IMR-90 (cell line): ENCODE measurements at regions not wholly inside any gene's neighbourhood (a gene's known extent, or its start where the extent isn't known, plus 50 kb on each side); places are given as distances from the start of the nearest gene placed in this dataset.

ENCODE experiments used
- ATAC-seq: fragments of 200-7000 bp; cut with Tn5 transposase; 2 replicates; pipeline ENCODE4 v1.9.1; 2020; ENCODE audit warnings: low read depth, mild to moderate bottlenecking, moderate library complexity
- BruUV-seq: library from RNA; stranded (reverse); fragments of 400-500 nt; replicated peaks from 2 replicates; lab custom pipeline; 2021; lab: Mats Ljungman, UMichigan
- CTCF ChIA-PET: fragments of 300-600 bp; formaldehyde crosslinking; extraction: SDS; loops from one replicate; lab custom pipeline; 2021; ENCODE audit warnings: antibody characterized with exemption; lab: Yijun Ruan, JAX
- POLR2A ChIA-PET: fragments of 300-600 bp; sonication (Branson Sonifier 250); formaldehyde crosslinking; loops from one replicate; lab custom pipeline; 2022; ENCODE audit warnings: antibody characterized with exemption; ENCODE audit not compliant: unreplicated experiment; lab: Charles Lee
- DNase-seq: peaks from one replicate; pipeline ENCODE4 v3.0.0; 2013
- H2AFZ ChIP-seq: replicated peaks from 2 replicates; pipeline ENCODE3; 2013; ENCODE audit warnings: low read length, mild to moderate bottlenecking; ENCODE audit not compliant: poor library complexity
- H2AK5ac ChIP-seq: 2 replicates; pipeline ENCODE4 v1.6.1; 2013; ENCODE audit warnings: low read depth, low read length, inconsistent platforms
- H2AK9ac ChIP-seq: replicated peaks from 2 replicates; pipeline ENCODE3; 2013; ENCODE audit warnings: mild to moderate bottlenecking, low read depth, low read length, moderate library complexity; ENCODE audit not compliant: poor library complexity
- H2BK120ac ChIP-seq: 2 replicates; pipeline ENCODE4 v1.6.1; 2013; ENCODE audit warnings: low read depth, low read length, inconsistent platforms
- H2BK15ac ChIP-seq: 3 replicates; pipeline ENCODE4 v1.6.1; 2013; ENCODE audit warnings: low read depth, low read length, inconsistent platforms
- H2BK20ac ChIP-seq: 2 replicates; pipeline ENCODE4 v1.6.1; 2013; ENCODE audit warnings: low read depth, mild to moderate bottlenecking, inconsistent platforms, low read length, moderate library complexity
- H2BK5ac ChIP-seq: 2 replicates; pipeline ENCODE4 v1.6.1; 2013; ENCODE audit warnings: mild to moderate bottlenecking, low read depth, low read length, inconsistent platforms; ENCODE audit not compliant: poor library complexity, severe bottlenecking
- H3K14ac ChIP-seq: replicated peaks from 2 replicates; pipeline ENCODE4 v1.6.1; 2013; ENCODE audit warnings: low read depth, low read length, inconsistent platforms
- H3K18ac ChIP-seq: 2 replicates; pipeline ENCODE4 v1.6.1; 2013; ENCODE audit warnings: low read depth, low read length, control low read depth
- H3K23ac ChIP-seq: 2 replicates; pipeline ENCODE4 v1.6.1; 2013; ENCODE audit warnings: low read depth, low read length, inconsistent platforms
- H3K27ac ChIP-seq: 2 replicates; pipeline ENCODE4 v1.5.1; 2013; ENCODE audit warnings: mild to moderate bottlenecking, control low read depth, low read length; ENCODE audit not compliant: insufficient read depth
- H3K27me3 ChIP-seq: 2 replicates; pipeline ENCODE4 v1.6.1; 2013; ENCODE audit warnings: low read length; ENCODE audit not compliant: control insufficient read depth, insufficient read depth
- H3K36me3 ChIP-seq: 2 replicates; pipeline ENCODE4 v1.6.1; 2013; ENCODE audit warnings: low read length, mixed read lengths; ENCODE audit not compliant: control insufficient read depth, insufficient read depth
- H3K4ac ChIP-seq: 2 replicates; pipeline ENCODE4 v1.6.1; 2013; ENCODE audit warnings: low read depth, low read length, inconsistent platforms
- H3K4me1 ChIP-seq: 2 replicates; pipeline ENCODE4 v1.6.1; 2013; ENCODE audit warnings: low read length, mixed read lengths; ENCODE audit not compliant: control insufficient read depth, insufficient read depth
- H3K4me2 ChIP-seq: 2 replicates; pipeline ENCODE4 v1.6.1; 2013; ENCODE audit warnings: low read depth, mild to moderate bottlenecking, control low read depth, low read length, moderate library complexity
- H3K4me3 ChIP-seq: 2 replicates; pipeline ENCODE4 v1.5.1; 2013; ENCODE audit warnings: low read depth, mild to moderate bottlenecking, control low read depth, low read length, moderate library complexity; ENCODE audit not compliant: insufficient read depth
- H3K56ac ChIP-seq: 2 replicates; pipeline ENCODE4 v1.6.1; 2013; ENCODE audit warnings: low read length, inconsistent platforms; ENCODE audit not compliant: insufficient read depth; ENCODE audit errors: extremely low read depth
- H3K79me1 ChIP-seq, 2 experiments: 2 replicates each; pipeline ENCODE4 v1.6.1; 2013; ENCODE audit warnings: low read length in 2 of 2, inconsistent platforms in 1 of 2, low read depth in 1 of 2
- H3K9ac ChIP-seq: 2 replicates; pipeline ENCODE4 v1.6.1; 2013; ENCODE audit warnings: low read depth, low read length, control low read depth
- H3K9me1 ChIP-seq: 2 replicates; pipeline ENCODE4 v1.6.1; 2013; ENCODE audit warnings: low read length, inconsistent platforms; ENCODE audit not compliant: insufficient read depth
- H3K9me3 ChIP-seq: 2 replicates; pipeline ENCODE4 v1.6.1; 2013; ENCODE audit warnings: low read length; ENCODE audit not compliant: control insufficient read depth, insufficient read depth
- H4K20me1 ChIP-seq: 2 replicates; pipeline ENCODE4 v1.6.1; 2013; ENCODE audit warnings: low read length, inconsistent platforms; ENCODE audit not compliant: insufficient read depth
- H4K5ac ChIP-seq: 2 replicates; pipeline ENCODE4 v1.6.1; 2013; ENCODE audit warnings: mild to moderate bottlenecking, low read depth, low read length, control low read depth
- H4K8ac ChIP-seq, 2 experiments: 2 replicates each; pipeline ENCODE4 v1.6.1; 2013; ENCODE audit warnings: low read depth in 2 of 2, low read length in 2 of 2, control low read depth in 1 of 2, inconsistent platforms in 1 of 2
- H4K91ac ChIP-seq: 2 replicates; pipeline ENCODE4 v1.6.1; 2013; ENCODE audit warnings: low read depth, low read length, inconsistent platforms; ENCODE audit not compliant: insufficient read depth
- BHLHE40 ChIP-seq: fragments of 150-350 bp; IDR thresholded peaks from 2 replicates; pipeline ENCODE4 v1.6.1; 2016; ENCODE audit warnings: mild to moderate bottlenecking, low read depth, low read length
- CHD1 ChIP-seq: IDR thresholded peaks from 2 replicates; pipeline ENCODE4 v1.6.1; 2012; ENCODE audit warnings: low read depth, low read length, improper control_type of control experiment
- ELK1 ChIP-seq: fragments of 150-350 bp; IDR thresholded peaks from 2 replicates; pipeline ENCODE4 v1.6.1; 2016; ENCODE audit warnings: low read depth, mild to moderate bottlenecking, low read length, moderate library complexity, borderline replicate concordance
- FOS ChIP-seq: fragments of 150-350 bp; IDR thresholded peaks from 2 replicates; pipeline ENCODE4 v1.6.1; 2016; ENCODE audit warnings: low read depth, low read length
- NFE2L2 ChIP-seq: fragments of 150-350 bp; IDR thresholded peaks from 2 replicates; pipeline ENCODE4 v1.6.1; 2016; ENCODE audit warnings: low read depth, mild to moderate bottlenecking, low read length
- POLR2A ChIP-seq: IDR thresholded peaks from 2 replicates; pipeline ENCODE4 v1.6.1; 2012; ENCODE audit warnings: mild to moderate bottlenecking, low read depth, low read length
- RAD21 ChIP-seq: IDR thresholded peaks from 2 replicates; pipeline ENCODE4 v1.6.1; 2012; ENCODE audit warnings: low read length, improper control_type of control experiment
- RCOR1 ChIP-seq: IDR thresholded peaks from 2 replicates; pipeline ENCODE4 v1.6.1; 2012; ENCODE audit warnings: mild to moderate bottlenecking, low read length, improper control_type of control experiment; ENCODE audit not compliant: insufficient replicate concordance
- SMC3 ChIP-seq: fragments of 150-350 bp; IDR thresholded peaks from 2 replicates; pipeline ENCODE4 v1.6.1; 2016; ENCODE audit warnings: low read depth, mild to moderate bottlenecking, antibody characterized with exemption, low read length, moderate library complexity
- WGBS, 2 experiments: methylation state at CpG; one replicate each; pipeline versions ENCODE4 v1.1.5 to v1.1.7; 2013; ENCODE audit warnings: missing lambda C conversion rate in 2 of 2; ENCODE audit not compliant: insufficient read length in 1 of 2; ENCODE audit errors: extremely low coverage in 2 of 2; 5-methylcytosine and 5-hydroxymethylcytosine counted together
- dilution Hi-C: fragments of 300-500 bp; cut with HindIII; formaldehyde crosslinking; loops from one replicate; pipeline ENCODE4 v1.14.3; 2018; ENCODE audit warnings: low sequenced_read_pairs; ENCODE audit not compliant: unreplicated experiment
- in situ Hi-C: fragments of 300-500 bp; cut with MboI; formaldehyde crosslinking; loops from 3 replicates; pipeline ENCODE4 v1.14.3; 2019; ENCODE audit warnings: low sequenced_read_pairs, inconsistent platforms, mixed read lengths
- intact Hi-C: fragments of 100-400 bp; cut with micrococcal nuclease; formaldehyde crosslinking; loops from 2 replicates; pipeline ENCODE4 v1.10.0; 2022

DNA sequence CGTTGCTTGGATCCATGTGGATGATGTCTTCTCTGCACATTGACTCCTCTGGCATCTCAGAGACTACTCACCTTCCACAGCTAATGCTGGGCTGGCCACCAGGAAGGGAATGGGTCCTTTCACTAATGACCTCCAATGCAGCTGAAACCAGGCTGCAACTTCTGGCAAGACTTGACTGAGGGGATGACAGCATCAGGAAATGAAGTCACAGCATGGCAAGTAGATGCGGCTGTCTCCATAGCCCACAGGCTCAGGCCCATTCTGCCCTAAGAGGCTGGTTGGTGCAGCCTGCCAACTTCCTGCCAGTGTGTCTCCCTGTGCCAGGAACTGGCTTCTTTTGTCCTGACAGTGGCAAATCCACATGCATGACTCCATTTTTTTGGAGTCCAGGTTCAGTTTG lies 467.3 kb downstream of the TSHZ3 start:
- Histone ChIP-seq H3K23ac (no peak overlapping the region), H4K8ac (no peak overlapping the region), H3K4me2 (no peak overlapping the region), H3K27ac (no peak overlapping the region), H3K27me3 (no peaks in the 10 kb centered on the region), H3K36me3 (no peaks in the 10 kb centered on the region), H2AFZ (no peak overlapping the region), H2BK5ac (no peak overlapping the region), H3K9me1 (no peaks in the 10 kb centered on the region), H2BK20ac (no peak overlapping the region), H3K4me3 (no peak overlapping the region), H4K91ac (no peak overlapping the region), H3K4me1 (no peaks in the 10 kb centered on the region), H3K14ac (no peak overlapping the region), H3K18ac (no peak overlapping the region), H4K20me1 (no peaks in the 10 kb centered on the region), H3K79me1 (no peaks in the 10 kb centered on the region), H2AK9ac (no peak overlapping the region), H4K5ac (no peak overlapping the region), H3K4ac (no peak overlapping the region), H2BK15ac (no peak overlapping the region), H3K56ac (no peak overlapping the region), H3K9ac (no peak overlapping the region), H2BK120ac (no peak overlapping the region), H2AK5ac (no peak overlapping the region), H3K9me3 (no peaks in the 10 kb centered on the region)
- ChIA-PET CTCF (no interaction called here), POLR2A (no interaction called here)
- dilution Hi-C loops (no loop called here), intact Hi-C loops (no loop called here), in situ Hi-C loops (no loop called here)
- WGBS, 2 experiments, result no CpG with 5 or more reads among the region's 2 CpGs
- ATAC-seq, result no peak
- TF ChIP-seq CHD1 (no peak), NFE2L2 (no peak), RAD21 (no peak), RCOR1 (no peak), FOS (no peak), BHLHE40 (no peak), SMC3 (no peak), POLR2A (no peak), ELK1 (no peak)
- DNase-seq, result no peak
- BruUV-seq, result no TSS peak
